SK-N-SH treated with all-trans-retinoic acid at 6 μM for 48 hours (cell line): ENCODE measurements at regions not wholly inside any gene's neighbourhood (a gene's known extent, or its start where the extent isn't known, plus 50 kb on each side); places are given as distances from the start of the nearest gene placed in this dataset.

ENCODE experiments used
- ARNTL ChIP-seq: fragments of 450-650 bp; formaldehyde crosslinking; IDR thresholded peaks from 2 replicates; pipeline ENCODE4 v1.5.0; 2020; ENCODE audit warnings: low read depth, mild to moderate bottlenecking, moderate library complexity, borderline replicate concordance
- CSDC2 ChIP-seq: fragments of 250-450 bp; sonication (Bioruptor Pico); IDR thresholded peaks from 2 replicates; pipeline ENCODE4 v1.5.0; 2020; ENCODE audit warnings: mild to moderate bottlenecking, moderate library complexity
- GLIS3 ChIP-seq: fragments of 250-450 bp; sonication (Bioruptor Pico); IDR thresholded peaks from 2 replicates; pipeline ENCODE4 v1.5.0; 2020; ENCODE audit warnings: mild to moderate bottlenecking, moderate library complexity
- ISL1 ChIP-seq: fragments of 250-450 bp; sonication (Bioruptor Pico); IDR thresholded peaks from 2 replicates; pipeline ENCODE4 v2.1.2; 2022; ENCODE audit warnings: mild to moderate bottlenecking, moderate library complexity
- ZC3H10 ChIP-seq: fragments of 250-450 bp; sonication (Bioruptor Pico); IDR thresholded peaks from 2 replicates; pipeline ENCODE4 v1.5.1; 2021; ENCODE audit warnings: mild to moderate bottlenecking, moderate library complexity
- ZFP3 ChIP-seq: fragments of 250-450 bp; sonication (Bioruptor Pico); IDR thresholded peaks from 2 replicates; pipeline ENCODE4 v1.5.0; 2020; ENCODE audit warnings: mild to moderate bottlenecking, moderate library complexity
- ZFP30 ChIP-seq: fragments of 450-650 bp; formaldehyde crosslinking; IDR thresholded peaks from 2 replicates; pipeline ENCODE4 v1.5.0; 2022; ENCODE audit warnings: mild to moderate bottlenecking, moderate library complexity
- ZNF565 ChIP-seq: fragments of 450-650 bp; formaldehyde crosslinking; conservative IDR thresholded peaks from 2 replicates; pipeline ENCODE4 v1.5.0; 2020; ENCODE audit warnings: low read depth, mild to moderate bottlenecking, moderate library complexity
- ZNF70 ChIP-seq: fragments of 450-650 bp; formaldehyde crosslinking; IDR thresholded peaks from 2 replicates; pipeline ENCODE4 v1.5.0; 2020; ENCODE audit warnings: mild to moderate bottlenecking, moderate library complexity
- TF ChIP-seq, protein P1 (sequence below): fragments of 250-450 bp; sonication (Bioruptor Pico); IDR thresholded peaks from 2 replicates; pipeline ENCODE4 v1.5.1; 2020; ENCODE audit warnings: low read depth, mild to moderate bottlenecking, moderate library complexity
- TF ChIP-seq, protein P2 (sequence below): fragments of 250-450 bp; sonication (Bioruptor Pico); IDR thresholded peaks from 2 replicates; pipeline ENCODE4 v1.8.0; 2020; ENCODE audit warnings: mild to moderate bottlenecking, moderate library complexity, borderline replicate concordance
- TF ChIP-seq, protein P3 (sequence below): fragments of 250-450 bp; sonication (Bioruptor Pico); IDR thresholded peaks from 2 replicates; pipeline ENCODE4 v1.5.1; 2021; ENCODE audit warnings: mild to moderate bottlenecking, moderate library complexity
- TF ChIP-seq, protein P4 (sequence below): fragments of 250-450 bp; sonication (Bioruptor Pico); IDR thresholded peaks from 2 replicates; pipeline ENCODE4 v1.5.0; 2020; ENCODE audit warnings: mild to moderate bottlenecking, moderate library complexity
- TF ChIP-seq, protein P5 (sequence below): fragments of 250-450 bp; sonication (Bioruptor Pico); IDR thresholded peaks from 2 replicates; pipeline ENCODE4 v1.8.0; 2021; ENCODE audit warnings: low read depth, mild to moderate bottlenecking, moderate library complexity, borderline replicate concordance

DNA sequence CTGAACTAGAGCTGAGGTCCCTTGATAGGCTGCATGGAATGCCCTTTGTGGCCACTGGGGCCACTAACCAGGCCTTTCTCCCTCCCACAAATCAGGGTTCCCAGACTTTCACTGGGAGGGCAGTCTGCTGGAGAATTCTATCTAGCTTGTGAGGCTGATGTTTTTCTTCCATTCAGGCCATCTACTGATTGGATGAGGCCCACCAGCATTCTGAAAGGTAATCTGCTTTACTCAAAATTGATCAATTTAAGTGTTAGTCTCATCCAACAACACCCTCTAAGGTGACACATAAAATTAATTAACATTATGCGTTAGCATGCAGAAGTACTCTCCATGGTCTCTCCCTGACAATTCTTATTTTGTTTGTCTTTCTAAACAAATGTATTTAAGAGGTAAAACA lies 80.5 kb downstream of the RTP4 start:
- TF ChIP-seq, protein P1, sequence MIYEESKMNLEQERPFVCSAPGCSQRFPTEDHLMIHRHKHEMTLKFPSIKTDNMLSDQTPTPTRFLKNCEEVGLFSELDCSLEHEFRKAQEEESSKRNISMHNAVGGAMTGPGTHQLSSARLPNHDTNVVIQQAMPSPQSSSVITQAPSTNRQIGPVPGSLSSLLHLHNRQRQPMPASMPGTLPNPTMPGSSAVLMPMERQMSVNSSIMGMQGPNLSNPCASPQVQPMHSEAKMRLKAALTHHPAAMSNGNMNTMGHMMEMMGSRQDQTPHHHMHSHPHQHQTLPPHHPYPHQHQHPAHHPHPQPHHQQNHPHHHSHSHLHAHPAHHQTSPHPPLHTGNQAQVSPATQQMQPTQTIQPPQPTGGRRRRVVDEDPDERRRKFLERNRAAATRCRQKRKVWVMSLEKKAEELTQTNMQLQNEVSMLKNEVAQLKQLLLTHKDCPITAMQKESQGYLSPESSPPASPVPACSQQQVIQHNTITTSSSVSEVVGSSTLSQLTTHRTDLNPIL (CRISPR knock-in tag), result no peak
- TF ChIP-seq ZFP3 (CRISPR knock-in tag), result no peak
- TF ChIP-seq, protein P2, sequence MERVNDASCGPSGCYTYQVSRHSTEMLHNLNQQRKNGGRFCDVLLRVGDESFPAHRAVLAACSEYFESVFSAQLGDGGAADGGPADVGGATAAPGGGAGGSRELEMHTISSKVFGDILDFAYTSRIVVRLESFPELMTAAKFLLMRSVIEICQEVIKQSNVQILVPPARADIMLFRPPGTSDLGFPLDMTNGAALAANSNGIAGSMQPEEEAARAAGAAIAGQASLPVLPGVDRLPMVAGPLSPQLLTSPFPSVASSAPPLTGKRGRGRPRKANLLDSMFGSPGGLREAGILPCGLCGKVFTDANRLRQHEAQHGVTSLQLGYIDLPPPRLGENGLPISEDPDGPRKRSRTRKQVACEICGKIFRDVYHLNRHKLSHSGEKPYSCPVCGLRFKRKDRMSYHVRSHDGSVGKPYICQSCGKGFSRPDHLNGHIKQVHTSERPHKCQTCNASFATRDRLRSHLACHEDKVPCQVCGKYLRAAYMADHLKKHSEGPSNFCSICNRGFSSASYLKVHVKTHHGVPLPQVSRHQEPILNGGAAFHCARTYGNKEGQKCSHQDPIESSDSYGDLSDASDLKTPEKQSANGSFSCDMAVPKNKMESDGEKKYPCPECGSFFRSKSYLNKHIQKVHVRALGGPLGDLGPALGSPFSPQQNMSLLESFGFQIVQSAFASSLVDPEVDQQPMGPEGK (CRISPR knock-in tag), result no peak
- TF ChIP-seq, protein P3, sequence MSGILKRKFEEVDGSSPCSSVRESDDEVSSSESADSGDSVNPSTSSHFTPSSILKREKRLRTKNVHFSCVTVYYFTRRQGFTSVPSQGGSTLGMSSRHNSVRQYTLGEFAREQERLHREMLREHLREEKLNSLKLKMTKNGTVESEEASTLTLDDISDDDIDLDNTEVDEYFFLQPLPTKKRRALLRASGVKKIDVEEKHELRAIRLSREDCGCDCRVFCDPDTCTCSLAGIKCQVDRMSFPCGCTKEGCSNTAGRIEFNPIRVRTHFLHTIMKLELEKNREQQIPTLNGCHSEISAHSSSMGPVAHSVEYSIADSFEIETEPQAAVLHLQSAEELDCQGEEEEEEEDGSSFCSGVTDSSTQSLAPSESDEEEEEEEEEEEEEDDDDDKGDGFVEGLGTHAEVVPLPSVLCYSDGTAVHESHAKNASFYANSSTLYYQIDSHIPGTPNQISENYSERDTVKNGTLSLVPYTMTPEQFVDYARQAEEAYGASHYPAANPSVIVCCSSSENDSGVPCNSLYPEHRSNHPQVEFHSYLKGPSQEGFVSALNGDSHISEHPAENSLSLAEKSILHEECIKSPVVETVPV (CRISPR knock-in tag), result no peak
- TF ChIP-seq GLIS3 (CRISPR knock-in tag), result no peak
- TF ChIP-seq ARNTL (CRISPR knock-in tag), result no peak
- TF ChIP-seq, protein P4, sequence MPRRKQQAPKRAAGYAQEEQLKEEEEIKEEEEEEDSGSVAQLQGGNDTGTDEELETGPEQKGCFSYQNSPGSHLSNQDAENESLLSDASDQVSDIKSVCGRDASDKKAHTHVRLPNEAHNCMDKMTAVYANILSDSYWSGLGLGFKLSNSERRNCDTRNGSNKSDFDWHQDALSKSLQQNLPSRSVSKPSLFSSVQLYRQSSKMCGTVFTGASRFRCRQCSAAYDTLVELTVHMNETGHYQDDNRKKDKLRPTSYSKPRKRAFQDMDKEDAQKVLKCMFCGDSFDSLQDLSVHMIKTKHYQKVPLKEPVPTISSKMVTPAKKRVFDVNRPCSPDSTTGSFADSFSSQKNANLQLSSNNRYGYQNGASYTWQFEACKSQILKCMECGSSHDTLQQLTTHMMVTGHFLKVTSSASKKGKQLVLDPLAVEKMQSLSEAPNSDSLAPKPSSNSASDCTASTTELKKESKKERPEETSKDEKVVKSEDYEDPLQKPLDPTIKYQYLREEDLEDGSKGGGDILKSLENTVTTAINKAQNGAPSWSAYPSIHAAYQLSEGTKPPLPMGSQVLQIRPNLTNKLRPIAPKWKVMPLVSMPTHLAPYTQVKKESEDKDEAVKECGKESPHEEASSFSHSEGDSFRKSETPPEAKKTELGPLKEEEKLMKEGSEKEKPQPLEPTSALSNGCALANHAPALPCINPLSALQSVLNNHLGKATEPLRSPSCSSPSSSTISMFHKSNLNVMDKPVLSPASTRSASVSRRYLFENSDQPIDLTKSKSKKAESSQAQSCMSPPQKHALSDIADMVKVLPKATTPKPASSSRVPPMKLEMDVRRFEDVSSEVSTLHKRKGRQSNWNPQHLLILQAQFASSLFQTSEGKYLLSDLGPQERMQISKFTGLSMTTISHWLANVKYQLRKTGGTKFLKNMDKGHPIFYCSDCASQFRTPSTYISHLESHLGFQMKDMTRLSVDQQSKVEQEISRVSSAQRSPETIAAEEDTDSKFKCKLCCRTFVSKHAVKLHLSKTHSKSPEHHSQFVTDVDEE (CRISPR knock-in tag), result no peak
- TF ChIP-seq ISL1 (CRISPR knock-in tag), result no peak
- TF ChIP-seq ZNF565 (CRISPR knock-in tag), result no peak
- TF ChIP-seq ZFP30 (CRISPR knock-in tag), result no peak
- TF ChIP-seq, protein P5, sequence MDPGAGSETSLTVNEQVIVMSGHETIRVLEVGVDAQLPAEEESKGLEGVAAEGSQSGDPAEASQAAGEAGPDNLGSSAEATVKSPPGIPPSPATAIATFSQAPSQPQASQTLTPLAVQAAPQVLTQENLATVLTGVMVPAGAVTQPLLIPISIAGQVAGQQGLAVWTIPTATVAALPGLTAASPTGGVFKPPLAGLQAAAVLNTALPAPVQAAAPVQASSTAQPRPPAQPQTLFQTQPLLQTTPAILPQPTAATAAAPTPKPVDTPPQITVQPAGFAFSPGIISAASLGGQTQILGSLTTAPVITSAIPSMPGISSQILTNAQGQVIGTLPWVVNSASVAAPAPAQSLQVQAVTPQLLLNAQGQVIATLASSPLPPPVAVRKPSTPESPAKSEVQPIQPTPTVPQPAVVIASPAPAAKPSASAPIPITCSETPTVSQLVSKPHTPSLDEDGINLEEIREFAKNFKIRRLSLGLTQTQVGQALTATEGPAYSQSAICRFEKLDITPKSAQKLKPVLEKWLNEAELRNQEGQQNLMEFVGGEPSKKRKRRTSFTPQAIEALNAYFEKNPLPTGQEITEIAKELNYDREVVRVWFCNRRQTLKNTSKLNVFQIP, result no peak
- TF ChIP-seq ZNF70 (CRISPR knock-in tag), result no peak
- no peak for TF ChIP-seq CSDC2
- no peak for TF ChIP-seq ZC3H10 (CRISPR knock-in tag)
